HG02938 (cell line): ENCODE measurements at regions not wholly inside any gene's neighbourhood (a gene's known extent, or its start where the extent isn't known, plus 50 kb on each side); places are given as distances from the start of the nearest gene placed in this dataset.

ENCODE experiments used
- ATAC-seq: cut with Tn5 transposase; IDR thresholded peaks from one replicate; pipeline ENCODE4 v1.9.1; 2021; ENCODE audit warnings: mild to moderate bottlenecking, moderate library complexity; ENCODE audit not compliant: unreplicated experiment

DNA sequence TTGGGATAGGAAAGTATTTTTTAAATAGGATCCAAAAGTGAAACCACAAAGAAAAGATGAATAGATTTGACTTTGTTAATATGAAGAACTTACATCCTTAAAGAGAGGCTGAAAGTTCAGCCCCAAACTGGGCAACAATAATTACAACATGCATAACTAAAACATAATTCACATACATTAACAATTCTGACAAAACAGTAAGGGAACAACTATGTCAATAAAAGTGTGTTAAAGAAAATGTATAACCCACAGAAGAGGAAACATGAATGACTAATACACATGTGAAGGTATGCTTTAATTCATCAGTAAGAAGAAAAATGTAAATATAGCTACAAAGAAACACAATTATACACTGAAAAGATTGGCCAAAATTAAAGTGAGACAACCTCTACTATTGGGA is 1597.6 kb upstream of the MIR17HG start:
- ATAC-seq = no peak

GRCh38 chr13:89750371-89750770 is 1597.1 kb upstream of the MIR17HG start:
- ATAC-seq = no peak

DNA sequence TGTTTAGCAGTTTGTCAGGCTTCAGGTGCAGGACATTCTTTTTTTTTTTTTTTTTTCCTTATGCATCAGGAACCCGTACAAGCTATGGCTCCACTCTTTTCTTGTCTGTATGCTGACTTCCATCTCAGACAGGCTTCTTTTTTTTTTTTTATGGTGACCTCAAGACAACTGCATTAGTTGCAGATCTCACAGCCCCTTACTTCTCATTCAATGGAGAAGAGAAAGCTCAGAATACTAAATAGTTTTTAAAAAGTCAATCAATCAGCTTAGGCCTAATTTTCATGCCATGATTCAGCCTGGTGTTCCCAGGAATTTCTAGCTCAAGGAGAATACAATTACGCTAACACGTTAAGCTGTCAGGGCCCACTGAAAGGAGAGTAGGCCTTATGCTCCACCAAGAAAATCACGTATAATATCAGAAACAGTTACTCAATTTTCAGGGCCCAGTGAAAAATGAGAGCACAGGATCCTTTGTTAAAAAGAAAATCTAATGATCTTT is 1596.0 kb upstream of the MIR17HG start:
- no peak for ATAC-seq

DNA sequence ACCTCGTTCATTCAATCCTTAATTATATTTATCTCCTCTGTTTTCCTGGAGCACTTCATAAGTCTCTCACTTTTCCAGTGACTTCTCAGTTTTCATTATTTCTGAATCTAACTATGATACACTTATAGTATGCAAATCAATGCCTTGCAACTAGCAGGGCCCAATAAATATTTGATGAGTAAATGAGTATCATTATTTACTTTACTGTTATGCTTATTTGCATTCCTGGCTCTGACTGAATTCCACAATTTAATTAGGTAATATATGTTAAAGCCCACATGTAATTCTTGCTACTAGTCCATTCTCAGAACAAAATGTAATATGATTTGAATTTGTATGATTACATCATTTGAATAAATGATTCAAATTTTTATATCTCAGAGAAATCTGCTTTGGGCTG is 1595.1 kb upstream of the MIR17HG start:
- no peak for ATAC-seq

DNA sequence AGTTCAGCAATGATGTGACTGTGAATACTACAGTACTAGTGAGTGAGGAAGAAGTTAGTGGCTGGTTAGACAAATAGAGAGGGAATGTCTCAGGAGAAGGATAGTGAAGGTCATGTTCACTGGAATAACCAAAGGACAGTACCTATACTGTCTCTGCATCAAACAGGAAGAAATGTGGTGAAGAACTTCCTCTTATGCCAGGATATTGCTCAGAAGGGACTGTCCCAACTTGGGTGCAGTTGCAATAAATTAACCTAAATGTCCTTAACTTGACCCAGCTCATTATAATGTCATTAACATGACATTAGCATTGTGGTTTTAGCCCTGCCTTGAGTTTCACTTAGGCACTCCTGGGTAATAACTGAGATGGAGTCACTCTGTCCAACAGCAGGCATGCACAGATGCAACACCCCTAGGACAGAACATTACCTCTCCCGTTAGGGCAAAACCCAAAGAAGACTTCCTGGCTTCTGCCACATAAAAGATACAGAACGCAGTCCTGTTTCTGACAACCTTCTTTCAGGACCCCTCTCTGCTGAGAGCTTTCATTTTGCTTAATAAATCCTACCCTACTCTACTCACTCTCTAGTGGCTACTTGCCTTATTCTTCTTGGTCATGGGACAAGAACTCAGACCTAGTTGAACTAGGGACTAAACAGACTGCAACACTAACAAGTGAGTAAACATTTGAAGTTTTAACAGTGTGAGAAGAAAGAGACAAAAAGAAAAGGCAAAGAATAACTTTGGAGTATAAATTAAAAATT is 1591.6 kb upstream of the MIR17HG start:
- ATAC-seq = no peak

- ATAC-seq = no peak
Measured at GRCh38 chr13:89763005-89763404, 1584.5 kb upstream of the MIR17HG start.

GRCh38 chr13:89783221-89783755 is 1564.2 kb upstream of the MIR17HG start:
- ATAC-seq = no peak

- ATAC-seq = no peak
Measured at GRCh38 chr13:89784161-89784809, 1563.2 kb upstream of the MIR17HG start.

DNA sequence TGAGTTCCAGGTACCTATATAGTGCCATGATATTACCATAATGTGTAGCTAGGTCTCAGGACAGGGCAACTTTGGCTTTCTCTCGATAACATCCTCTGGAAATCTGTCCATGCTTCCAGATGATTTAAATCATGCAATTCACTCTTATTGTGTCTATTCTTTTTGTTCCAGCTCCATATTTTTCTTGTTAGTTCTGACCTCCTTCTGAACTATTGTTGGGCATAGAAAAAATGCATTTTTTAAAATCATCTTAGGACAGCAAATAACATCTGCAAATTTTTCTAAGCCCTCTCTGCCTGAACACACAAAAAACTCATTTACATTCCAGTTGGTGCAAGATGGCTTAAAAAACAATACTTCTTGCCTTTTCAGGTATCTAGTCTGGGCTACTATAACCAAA is 1561.0 kb upstream of the MIR17HG start:
- no peak for ATAC-seq

DNA sequence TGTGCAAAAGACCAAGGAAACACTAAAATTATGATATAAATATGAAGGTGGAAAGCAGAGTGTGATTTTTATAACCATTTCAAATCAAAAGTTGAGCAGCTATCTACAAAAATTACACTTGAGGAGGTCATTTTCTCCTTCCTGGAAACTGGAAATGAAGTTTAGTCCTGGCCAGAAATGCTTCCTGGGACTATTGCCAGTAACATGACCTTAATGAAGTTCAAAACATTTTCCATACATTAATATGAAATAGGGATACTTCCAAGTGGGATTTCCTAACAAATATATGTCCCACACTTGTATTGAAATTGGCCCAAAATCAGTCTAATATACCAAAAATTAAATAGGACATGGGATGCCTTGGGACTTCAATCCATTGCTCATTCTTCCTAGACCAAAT is 1556.8 kb upstream of the MIR17HG start:
- no peak for ATAC-seq

DNA sequence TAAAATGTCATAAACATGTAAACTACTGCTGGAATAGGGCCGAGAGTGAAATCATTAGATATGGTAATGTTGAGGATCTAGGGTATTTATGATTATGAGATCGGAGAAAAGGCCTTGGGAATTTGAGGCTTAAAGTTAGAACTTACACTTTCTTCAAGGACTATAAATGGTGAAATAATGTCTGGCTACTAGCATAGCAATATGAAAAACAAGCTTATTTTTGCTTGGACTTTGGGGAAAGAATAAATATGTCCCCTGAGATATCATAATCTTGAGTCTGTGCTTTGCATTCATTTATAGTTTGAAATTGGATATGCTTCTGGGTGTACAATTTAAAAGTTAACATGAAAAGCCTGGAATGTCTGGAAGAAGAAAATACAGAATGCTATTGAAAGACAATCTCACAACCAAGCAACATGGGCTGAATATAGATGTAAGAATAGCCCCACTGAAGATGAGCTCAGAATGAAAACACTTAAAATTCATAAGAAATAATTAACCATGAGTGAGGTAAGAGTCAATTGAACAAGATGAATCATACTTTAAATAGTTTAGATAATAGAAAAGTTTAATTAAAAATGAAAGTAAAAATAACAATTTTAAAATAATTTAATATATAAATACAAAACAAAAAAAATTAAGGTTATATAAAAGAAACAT is 1555.4 kb upstream of the MIR17HG start:
- no peak for ATAC-seq

DNA sequence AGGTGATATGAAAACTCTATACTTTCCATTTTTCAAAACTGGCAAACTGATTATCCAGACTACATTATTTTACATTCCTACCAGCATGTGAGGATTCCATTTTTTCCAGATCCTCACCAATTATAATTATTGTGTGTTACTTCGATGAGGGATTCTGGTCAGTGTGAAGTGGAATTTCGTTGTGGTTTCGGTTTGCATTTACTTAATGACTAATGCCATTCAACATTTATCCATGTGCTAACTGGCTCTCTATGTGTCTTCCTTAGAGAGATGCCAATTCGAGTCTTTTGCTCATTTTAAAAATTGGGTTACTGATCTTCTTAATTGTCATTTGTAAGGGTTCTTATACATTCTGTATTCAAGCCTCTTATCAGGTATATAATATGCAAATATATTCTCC is 1551.3 kb upstream of the MIR17HG start:
- no peak for ATAC-seq

- no peak for ATAC-seq
Measured at GRCh38 chr13:89803839-89804238, 1543.6 kb upstream of the MIR17HG start.

DNA sequence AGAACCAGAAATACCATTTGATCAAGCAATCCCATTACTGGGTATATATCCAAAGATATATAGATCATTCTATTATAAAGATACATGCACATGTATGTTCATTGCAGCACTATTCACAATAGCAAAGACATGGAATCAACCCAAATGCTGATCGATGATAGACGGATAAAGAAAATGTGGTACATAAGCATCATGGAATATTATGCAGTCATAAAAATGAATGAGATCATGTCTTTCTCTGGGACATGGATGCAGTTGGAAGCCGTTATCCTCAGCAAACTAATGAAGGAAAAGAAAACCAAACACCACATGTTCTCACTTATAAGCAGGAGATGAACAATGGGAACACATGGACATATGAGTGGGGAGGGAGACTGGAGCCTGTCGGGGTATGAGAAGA is 1540.9 kb upstream of the MIR17HG start:
- ATAC-seq = no peak

- ATAC-seq = no peak
Measured at GRCh38 chr13:89812856-89813255, 1534.6 kb upstream of the MIR17HG start.

GRCh38 chr13:89816404-89816803 is 1531.1 kb upstream of the MIR17HG start:
- ATAC-seq = no peak

- no peak for ATAC-seq
Measured at GRCh38 chr13:89822467-89822866, 1525.0 kb upstream of the MIR17HG start.

GRCh38 chr13:89827552-89827951 is 1519.9 kb upstream of the MIR17HG start:
- ATAC-seq = no peak

DNA sequence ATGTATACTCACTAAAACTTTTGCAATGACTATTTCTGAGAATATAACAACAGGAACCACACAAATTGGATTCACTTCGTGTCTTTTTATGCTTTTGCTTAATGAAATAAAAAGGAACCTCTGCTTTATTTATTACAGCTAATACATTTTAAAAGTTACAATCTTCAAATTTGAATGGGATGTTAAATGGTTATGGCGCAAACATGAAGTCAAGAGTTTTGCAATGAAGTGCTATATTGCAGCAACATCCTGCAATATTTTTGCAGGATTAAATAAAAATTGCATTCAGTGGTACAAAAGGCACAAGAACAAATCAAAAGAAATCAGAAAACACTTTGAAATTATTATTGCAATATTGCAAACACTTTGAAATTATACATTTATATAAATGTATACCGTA is 1519.0 kb upstream of the MIR17HG start:
- ATAC-seq = no peak

- ATAC-seq = no peak
Measured at GRCh38 chr13:89831157-89831556, 1516.3 kb upstream of the MIR17HG start.

- no peak for ATAC-seq
Measured at GRCh38 chr13:89832827-89833226, 1514.7 kb upstream of the MIR17HG start.

DNA sequence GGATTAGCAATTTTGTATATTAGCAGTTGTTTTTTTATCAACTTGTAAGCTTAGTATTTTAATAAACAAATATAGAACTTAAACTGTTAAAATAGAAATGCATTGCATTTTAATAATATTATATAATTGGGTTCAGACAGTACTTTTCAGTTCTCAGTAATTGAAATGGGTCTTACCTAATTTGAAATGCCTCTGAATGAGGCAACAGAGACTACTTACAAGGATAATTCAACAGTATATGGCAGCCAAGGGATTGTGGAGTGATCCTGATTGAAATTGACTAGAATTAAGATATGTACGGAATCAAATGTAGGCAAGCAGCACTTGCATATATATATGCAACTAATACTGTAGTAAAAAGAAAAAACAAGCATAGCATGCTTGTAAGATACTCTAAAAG is 1503.9 kb upstream of the MIR17HG start:
- no peak for ATAC-seq
